GM21723 (cell line): ENCODE measurements at regions not wholly inside any gene's neighbourhood (a gene's known extent, or its start where the extent isn't known, plus 50 kb on each side); places are given as distances from the start of the nearest gene placed in this dataset.
"Not testable (repeated sequence)": the region's sequence is repeated elsewhere in the genome, so short reads cannot be mapped to it uniquely, and the experiment has no call there.

Experiments
- ATAC-seq: cut with Tn5 transposase; IDR thresholded peaks from one replicate; pipeline ENCODE4 v1.9.1; 2021; ENCODE audit warnings: mild to moderate bottlenecking, moderate library complexity; ENCODE audit not compliant: unreplicated experiment

GRCh38 chr13:73327579-73327978, 268.8 kb downstream of the KLF5 start:
- ATAC-seq, result no peak

- ATAC-seq, result no peak
Measured at GRCh38 chr13:73325723-73326558, 267.1 kb downstream of the KLF5 start.

- no peak for ATAC-seq
Measured at GRCh38 chr13:73324842-73325722, 266.3 kb downstream of the KLF5 start.

- no peak for ATAC-seq
Measured at GRCh38 chr13:73323615-73324014, 264.8 kb downstream of the KLF5 start.

- no peak for ATAC-seq
Measured at GRCh38 chr13:73321043-73321442, 262.2 kb downstream of the KLF5 start.

- ATAC-seq, result no peak
Measured at GRCh38 chr13:73317140-73317539, 258.3 kb downstream of the KLF5 start.

GRCh38 chr13:73310366-73310765, 251.6 kb downstream of the KLF5 start:
- no peak for ATAC-seq

GRCh38 chr13:73307481-73307880, 248.7 kb downstream of the KLF5 start:
- ATAC-seq, result no peak

GRCh38 chr13:73306688-73307087, 247.9 kb downstream of the KLF5 start:
- no peak for ATAC-seq

- ATAC-seq, result no peak
Measured at GRCh38 chr13:73304442-73304841, 245.6 kb downstream of the KLF5 start.

- ATAC-seq, result no peak
Measured at GRCh38 chr13:73303851-73304250, 245.0 kb downstream of the KLF5 start.

- not testable (repeated sequence) for ATAC-seq
Measured at GRCh38 chr13:73301622-73302021, 242.8 kb downstream of the KLF5 start.

GRCh38 chr13:73300718-73301425, 242.1 kb downstream of the KLF5 start:
- no peak for ATAC-seq

- ATAC-seq, result no peak
Measured at GRCh38 chr13:73299787-73300186, 241.0 kb downstream of the KLF5 start.

- no peak for ATAC-seq
Measured at GRCh38 chr13:73293913-73294523, 235.2 kb downstream of the KLF5 start.

- no peak for ATAC-seq
Measured at GRCh38 chr13:73292127-73292526, 233.3 kb downstream of the KLF5 start.

- ATAC-seq, result no peak
Measured at GRCh38 chr13:73290844-73291243, 232.0 kb downstream of the KLF5 start.

- ATAC-seq, result no peak
Measured at GRCh38 chr13:73288596-73288995, 229.8 kb downstream of the KLF5 start.

GRCh38 chr13:73287831-73288230, 229.0 kb downstream of the KLF5 start:
- ATAC-seq, result no peak

- no peak for ATAC-seq
Measured at GRCh38 chr13:73286942-73287620, 228.3 kb downstream of the KLF5 start.
